Esophagus muscularis mucosa (tissue), 4 donors: ENCODE measurements at regions not wholly inside any gene's neighbourhood (a gene's known extent, or its start where the extent isn't known, plus 50 kb on each side); places are given as distances from the start of the nearest gene placed in this dataset.

Experiments used
- DNase-seq: peaks from one replicate; pipeline ENCODE4 v3.0.0-alpha.2; 2017; ENCODE audit errors: extremely low spot score
- H3K27ac ChIP-seq, 4 donors: fragments of 200-600 bp; sonication (generic); replicated peaks in 1 of 4; 1 replicate in 3 of 4; 2 replicates in 1 of 4; pipeline ENCODE4 v1.5.1; 2016 to 2019; ENCODE audit warnings: mild to moderate bottlenecking in 1 of 4
- H3K27me3 ChIP-seq, 4 donors: fragments of 200-600 bp; sonication (generic); one replicate each; pipeline versions ENCODE4 v1.5.1 to v1.6.0; 2016 to 2019
- H3K36me3 ChIP-seq, 4 donors: fragments of 200-600 bp; sonication (generic); one replicate each; pipeline ENCODE4 v1.5.1; 2016 to 2019
- H3K4me1 ChIP-seq, 4 donors: fragments of 200-600 bp; sonication (generic); one replicate each; pipeline ENCODE4 v1.5.1; 2016 to 2019
- H3K4me3 ChIP-seq, 4 donors: fragments of 200-600 bp; sonication (generic); 1 replicate in 2 of 4; 2 replicates in 2 of 4; pipeline ENCODE4 v1.5.1; 2016 to 2019; ENCODE audit warnings: mild to moderate bottlenecking in 4 of 4, moderate library complexity in 1 of 4
- H3K9me3 ChIP-seq, 4 donors: fragments of 200-600 bp; sonication (generic); 1 replicate in 3 of 4; 2 replicates in 1 of 4; pipeline ENCODE4 v1.5.1; 2016 to 2019
- CTCF ChIP-seq, 3 experiments: fragments of 200-600 bp in 2 of 3; fragments of 450-650 bp in 1 of 3; sonication (generic) in 2 of 3; IDR thresholded peaks; one replicate each; pipeline ENCODE4 v1.5.1; 2017 to 2019; ENCODE audit warnings: antibody characterized with exemption in 3 of 3, mild to moderate bottlenecking in 2 of 3, moderate library complexity in 1 of 3
- EP300 ChIP-seq: sonication (generic); formaldehyde crosslinking; IDR thresholded peaks from one replicate; pipeline ENCODE4 v1.6.1; 2017; ENCODE audit warnings: antibody characterized with exemption
- POLR2A ChIP-seq: fragments of 450-650 bp; IDR thresholded peaks from one replicate; pipeline ENCODE4 v1.6.1; 2017; ENCODE audit warnings: antibody characterized with exemption, moderate library complexity, mild to moderate bottlenecking, low read depth
- POLR2AphosphoS5 ChIP-seq, 2 donors: sonication (generic); formaldehyde crosslinking; IDR thresholded peaks; one replicate each; pipeline ENCODE4 v1.6.1; 2017; ENCODE audit warnings: antibody characterized with exemption in 2 of 2
- WGBS: methylation state at CpG from one replicate; pipeline ENCODE4 v1.1.5; 2018; 5-methylcytosine and 5-hydroxymethylcytosine counted together
- intact Hi-C: fragments of 100-400 bp; cut with DNase I; formaldehyde crosslinking; loops from one replicate; pipeline ENCODE4 v1.15.1; 2023

GRCh38 chr3:162338514-162338913 lies 841.9 kb downstream of the OTOL1 start:
- intact Hi-C loops, result no loop called here
- Histone ChIP-seq H3K36me3 (no peaks in the 10 kb centered on the region), H3K4me1 (no peaks in the 10 kb centered on the region), H3K4me3 (no peak overlapping the region), H3K27ac (no peak overlapping the region), H3K9me3 (no peaks in the 10 kb centered on the region), H3K27me3 (no peaks in the 10 kb centered on the region)
- no peak for DNase-seq
- no peak for TF ChIP-seq POLR2AphosphoS5 (IDR thresholded peaks at IDR 0.05)
- no peak for TF ChIP-seq EP300
- TF ChIP-seq POLR2A, result no peak
- no peak for TF ChIP-seq CTCF (IDR thresholded peaks at IDR 0.05)

GRCh38 chr3:162348912-162349311 lies 852.3 kb downstream of the OTOL1 start:
- no peak overlapping the region for H3K4me3 ChIP-seq
- intact Hi-C loops, result no loop called here
- peaks cover 0 to 24% (median 8%) of the 10 kb centered on the region in 4 donors for H3K4me1 ChIP-seq
- H3K9me3 ChIP-seq, result no peaks in the 10 kb centered on the region
- TF ChIP-seq EP300 (no peak), CTCF (IDR thresholded peaks at IDR 0.05) (no peak)
- no peak for DNase-seq
- H3K27ac ChIP-seq, result no peak overlapping the region
- H3K27me3 ChIP-seq, result no peaks in the 10 kb centered on the region
- WGBS, result 19% methylated on average over 2 of the region's 2 CpGs
- no peaks in the 10 kb centered on the region for H3K36me3 ChIP-seq

- H3K4me3 ChIP-seq, result no peak overlapping the region
- peaks cover 0 to 29% (median 10%) of the 10 kb centered on the region in 4 donors for H3K4me1 ChIP-seq
- H3K27ac ChIP-seq, result no peak overlapping the region
- 56% methylated on average over 2 of the region's 2 CpGs for WGBS
- H3K36me3 ChIP-seq, result no peaks in the 10 kb centered on the region
- no peak for DNase-seq
- H3K9me3 ChIP-seq, result no peaks in the 10 kb centered on the region
- intact Hi-C loops, result no loop called here
- no peak for TF ChIP-seq CTCF (IDR thresholded peaks at IDR 0.05)
- no peaks in the 10 kb centered on the region for H3K27me3 ChIP-seq
These were observed 856.8 kb downstream of the OTOL1 start for GRCh38 chr3:162353414-162353813.

- Histone ChIP-seq H3K27me3 (no peaks in the 10 kb centered on the region), H3K4me3 (no peak overlapping the region), H3K9me3 (no peaks in the 10 kb centered on the region), H3K4me1 (peaks cover 0 to 20% (median 5%) of the 10 kb centered on the region in 4 donors), H3K27ac (no peak overlapping the region), H3K36me3 (no peaks in the 10 kb centered on the region)
- no peak for DNase-seq
- intact Hi-C loops, result no loop called here
- WGBS, result 42% methylated on average over 1 of the region's 1 CpG
- TF ChIP-seq CTCF (IDR thresholded peaks at IDR 0.05), result no peak
- TF ChIP-seq POLR2AphosphoS5 (IDR thresholded peaks at IDR 0.05), result no peak
- TF ChIP-seq EP300, result no peak
- TF ChIP-seq POLR2A, result no peak
These were observed 857.7 kb downstream of the OTOL1 start for GRCh38 chr3:162354356-162354755.

GRCh38 chr3:162365066-162365719 lies 868.6 kb downstream of the OTOL1 start:
- no peak for DNase-seq
- intact Hi-C loops, result no loop called here
- no peaks in the 10 kb centered on the region for H3K36me3 ChIP-seq
- no peak overlapping the region for H3K4me3 ChIP-seq
- no peak overlapping the region for H3K27ac ChIP-seq
- no peaks in the 10 kb centered on the region for H3K9me3 ChIP-seq
- no peaks in the 10 kb centered on the region for H3K27me3 ChIP-seq
- 65% methylated on average over 4 of the region's 4 CpGs for WGBS
- no peak for TF ChIP-seq POLR2A
- TF ChIP-seq EP300, result no peak
- TF ChIP-seq POLR2AphosphoS5 (IDR thresholded peaks at IDR 0.05), result no peak
- TF ChIP-seq CTCF (IDR thresholded peaks at IDR 0.05), result no peak
- H3K4me1 ChIP-seq, result peaks cover 0 to 41% (median 36%) of the 10 kb centered on the region in 4 donors
